H9 (cell line): ENCODE measurements at regions not wholly inside any gene's neighbourhood (a gene's known extent, or its start where the extent isn't known, plus 50 kb on each side); places are given as distances from the start of the nearest gene placed in this dataset.

Experiments used
- DNase-seq: peaks from one replicate; pipeline ENCODE4 v3.0.0-alpha.2; 2017
- H2AFZ ChIP-seq: one replicate; pipeline ENCODE4 v1.6.1; 2013; ENCODE audit warnings: mild to moderate bottlenecking, low read length, control low read depth, moderate library complexity
- H2AK5ac ChIP-seq: 2 replicates; pipeline ENCODE4 v1.6.1; 2013; ENCODE audit warnings: low read length, control low read depth, mixed read lengths; ENCODE audit not compliant: insufficient read length
- H2BK120ac ChIP-seq: one replicate; pipeline ENCODE4 v1.6.1; 2013; ENCODE audit warnings: low read depth, mild to moderate bottlenecking, low read length, control low read depth, inconsistent platforms; ENCODE audit not compliant: poor library complexity, severe bottlenecking
- H2BK12ac ChIP-seq: 2 replicates; pipeline ENCODE4 v1.6.1; 2013; ENCODE audit warnings: low read length, control low read depth, mixed read lengths, low read depth; ENCODE audit not compliant: insufficient read length
- H2BK15ac ChIP-seq: 2 replicates; pipeline ENCODE4 v1.6.1; 2013; ENCODE audit warnings: low read depth, low read length, control low read depth
- H2BK20ac ChIP-seq: one replicate; pipeline ENCODE4 v1.6.1; 2013; ENCODE audit warnings: low read depth, mild to moderate bottlenecking, low read length, control low read depth, inconsistent platforms; ENCODE audit not compliant: poor library complexity, severe bottlenecking
- H2BK5ac ChIP-seq: 2 replicates; pipeline ENCODE4 v1.6.1; 2013; ENCODE audit warnings: low read length, control low read depth, mixed read lengths; ENCODE audit not compliant: insufficient read length
- H3K14ac ChIP-seq: 2 replicates; pipeline ENCODE4 v1.6.1; 2013; ENCODE audit warnings: low read length, control low read depth; ENCODE audit not compliant: insufficient read depth
- H3K18ac ChIP-seq: 2 replicates; pipeline ENCODE4 v1.6.1; 2013; ENCODE audit warnings: low read depth, mild to moderate bottlenecking, mixed read lengths, low read length, control low read depth; ENCODE audit not compliant: insufficient read length
- H3K23ac ChIP-seq: 2 replicates; pipeline ENCODE4 v1.6.1; 2013; ENCODE audit warnings: low read length, control low read depth, mixed read lengths, low read depth; ENCODE audit not compliant: insufficient read length
- H3K23me2 ChIP-seq: 2 replicates; pipeline ENCODE4 v1.6.1; 2013; ENCODE audit warnings: low read depth, mild to moderate bottlenecking, mixed read lengths, low read length, control low read depth; ENCODE audit not compliant: insufficient read length, poor library complexity, severe bottlenecking
- H3K27ac ChIP-seq: 2 replicates; pipeline ENCODE4 v1.5.1; 2013; ENCODE audit warnings: low read length, control low read depth, mixed read lengths, low read depth; ENCODE audit not compliant: insufficient read length
- H3K27me3 ChIP-seq: 2 replicates; pipeline ENCODE4 v1.6.1; 2013; ENCODE audit warnings: low read length, control low read depth, inconsistent platforms; ENCODE audit not compliant: insufficient read depth
- H3K4ac ChIP-seq: 2 replicates; pipeline ENCODE4 v1.6.1; 2013; ENCODE audit warnings: low read depth, mild to moderate bottlenecking, control low read depth, inconsistent platforms, low read length, moderate library complexity
- H3K4me1 ChIP-seq: 2 replicates; pipeline ENCODE4 v1.6.1; 2013; ENCODE audit warnings: low read length, control low read depth, inconsistent platforms; ENCODE audit not compliant: insufficient read depth
- H3K4me2 ChIP-seq: 2 replicates; pipeline ENCODE4 v1.6.1; 2013; ENCODE audit warnings: low read length, control low read depth, mixed read lengths; ENCODE audit not compliant: insufficient read length, insufficient read depth
- H3K56ac ChIP-seq: 2 replicates; pipeline ENCODE4 v1.6.1; 2013; ENCODE audit warnings: low read depth, mild to moderate bottlenecking, mixed read lengths, low read length, control low read depth; ENCODE audit not compliant: insufficient read length
- H3K79me1 ChIP-seq: 2 replicates; pipeline ENCODE4 v1.6.1; 2013; ENCODE audit warnings: low read depth, mild to moderate bottlenecking, moderate library complexity, low read length, control low read depth, inconsistent platforms; ENCODE audit not compliant: insufficient read depth, poor library complexity, severe bottlenecking
- H3K79me2 ChIP-seq: 2 replicates; pipeline ENCODE4 v1.6.1; 2013; ENCODE audit warnings: low read length, control low read depth, inconsistent platforms; ENCODE audit not compliant: insufficient read depth
- H3K9ac ChIP-seq: 2 replicates; pipeline ENCODE4 v1.6.1; 2013; ENCODE audit warnings: low read length, control low read depth, mixed read lengths; ENCODE audit not compliant: insufficient read length; ENCODE audit errors: extremely low read depth
- H3K9me3 ChIP-seq: one replicate; pipeline ENCODE4 v1.6.1; 2013; ENCODE audit warnings: low read depth, low read length, inconsistent platforms; ENCODE audit not compliant: control insufficient read depth
- H3T11ph ChIP-seq: one replicate; pipeline ENCODE4 v1.6.1; 2013; ENCODE audit warnings: mild to moderate bottlenecking, low read length, control low read depth, inconsistent platforms
- H4K20me1 ChIP-seq: one replicate; pipeline ENCODE4 v1.6.1; 2013; ENCODE audit not compliant: control insufficient read depth, insufficient read length, insufficient read depth
- H4K5ac ChIP-seq: 2 replicates; pipeline ENCODE4 v1.6.1; 2013; ENCODE audit warnings: low read depth, mild to moderate bottlenecking, mixed read lengths, low read length, control low read depth; ENCODE audit not compliant: insufficient read length
- H4K8ac ChIP-seq: replicated peaks from 2 replicates; pipeline ENCODE4 v1.6.1; 2013; ENCODE audit warnings: low read length, control low read depth, mixed read lengths, low read depth; ENCODE audit not compliant: insufficient read length
- H4K91ac ChIP-seq: 2 replicates; pipeline ENCODE4 v1.6.1; 2013; ENCODE audit warnings: low read depth, mild to moderate bottlenecking, moderate library complexity, mixed read lengths, low read length, control low read depth; ENCODE audit not compliant: insufficient read length
- H3K27ac Mint-ChIP-seq, 3 experiments: 2 replicates in 2 of 3; 3 replicates in 1 of 3; pipeline ENCODE4 v1.8.0; 2020 to 2021; ENCODE audit warnings: mixed read lengths in 3 of 3, mild to moderate bottlenecking in 1 of 3, moderate library complexity in 1 of 3
- H3K27me3 Mint-ChIP-seq: 2 replicates; pipeline ENCODE4 v1.8.0; 2021; ENCODE audit warnings: low read depth, mild to moderate bottlenecking, moderate library complexity, mixed read lengths
- H3K36me3 Mint-ChIP-seq, 3 experiments: 2 replicates in 2 of 3; 3 replicates in 1 of 3; pipeline ENCODE4 v1.8.0; 2020 to 2021; ENCODE audit warnings: low read depth in 3 of 3, mixed read lengths in 3 of 3; ENCODE audit not compliant: insufficient read depth in 1 of 3
- H3K4me1 Mint-ChIP-seq, 2 experiments: 2 replicates each; pipeline ENCODE4 v1.8.0; 2020; ENCODE audit warnings: mixed read lengths in 2 of 2
- H3K4me3 Mint-ChIP-seq, 2 experiments: 2 replicates in 1 of 2; 3 replicates in 1 of 2; pipeline ENCODE4 v1.8.0; 2020 to 2021; ENCODE audit warnings: mild to moderate bottlenecking in 2 of 2, mixed read lengths in 2 of 2, moderate library complexity in 1 of 2
- H3K9me3 Mint-ChIP-seq, 2 experiments: 2 replicates in 1 of 2; 3 replicates in 1 of 2; pipeline ENCODE4 v1.8.0; 2020; ENCODE audit warnings: mild to moderate bottlenecking in 2 of 2, mixed read lengths in 2 of 2, moderate library complexity in 1 of 2
- CTCF ChIP-seq: fragments of 200-600 bp; sonication (generic); conservative IDR thresholded peaks from 3 replicates; pipeline ENCODE4 v1.8.0; 2021; ENCODE audit warnings: antibody characterized with exemption, mild to moderate bottlenecking
- WGBS: extraction: QIAGEN DNeasy Blood & Tissue Kit; methylation state at CpG from one replicate; pipeline ENCODE4 v1.1.7; 2013; ENCODE audit warnings: missing lambda C conversion rate, low lambda C conversion rate, mixed read lengths; ENCODE audit not compliant: insufficient read length; ENCODE audit errors: extremely low coverage; 5-methylcytosine and 5-hydroxymethylcytosine counted together

DNA sequence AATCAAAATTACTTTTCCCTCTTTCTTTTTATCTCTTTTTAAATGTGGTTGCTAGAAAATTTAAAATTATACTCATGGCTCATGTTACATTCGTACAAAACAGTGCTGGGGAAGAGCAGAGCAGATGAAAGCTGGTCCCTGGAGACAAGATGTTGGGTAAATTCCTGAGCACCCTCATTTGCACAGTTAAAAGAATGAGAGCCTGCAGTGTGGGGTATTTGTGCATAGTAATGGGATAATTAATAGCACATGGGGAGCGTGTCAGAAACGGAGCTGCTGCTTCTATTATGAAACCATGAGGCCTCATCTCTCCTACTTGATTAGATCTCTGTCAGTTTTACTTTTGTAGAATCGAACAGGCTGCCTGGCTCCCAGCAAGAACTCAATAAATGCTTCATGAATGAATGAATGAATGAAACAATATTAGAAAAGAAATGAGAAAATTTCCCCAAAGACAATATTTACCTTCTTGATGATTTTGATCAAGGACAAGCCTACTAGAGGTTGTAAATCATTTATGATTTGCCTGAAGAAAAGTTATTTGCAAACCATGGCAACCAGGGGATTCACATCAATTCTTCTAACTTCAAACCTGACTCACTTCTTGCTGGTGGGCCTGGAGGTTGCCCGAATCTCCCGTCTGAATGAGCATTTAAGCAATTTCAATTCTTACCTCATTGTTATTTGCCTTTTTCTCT lies 177.2 kb upstream of the TUT7 start:
- Histone ChIP-seq H3K23ac (no peak overlapping the region), H4K20me1 (no peaks in the 10 kb centered on the region), H2BK120ac (no peak overlapping the region), H3K79me1 (no peaks in the 10 kb centered on the region), H3K18ac (no peak overlapping the region), H3K23me2 (no peaks in the 10 kb centered on the region), H3T11ph (no peak overlapping the region), H3K27ac (no peak overlapping the region), H3K14ac (no peak overlapping the region), H3K27me3 (no peaks in the 10 kb centered on the region), H3K79me2 (no peaks in the 10 kb centered on the region), H4K91ac (no peak overlapping the region), H2BK5ac (no peak overlapping the region), H2BK20ac (no peak overlapping the region), H2AK5ac (no peak overlapping the region), H2BK15ac (no peak overlapping the region), H3K4me2 (no peak overlapping the region), H2BK12ac (no peak overlapping the region), H3K9ac (no peak overlapping the region), H4K8ac (no peak overlapping the region), H3K56ac (no peak overlapping the region), H2AFZ (no peak overlapping the region), H3K9me3 (no peaks in the 10 kb centered on the region), H4K5ac (no peak overlapping the region), H3K4me1 (no peaks in the 10 kb centered on the region; the same call in 1 of the 2 replicates), H3K4ac (no peak overlapping the region)
- no peak for TF ChIP-seq CTCF
- no peak overlapping the region for H3K4me3 Mint-ChIP-seq
- peaks cover 0 to 2% (median 0%) of the 10 kb centered on the region in 3 experiments; a peak in 1 of 7 replicates for H3K36me3 Mint-ChIP-seq
- DNase-seq = no peak
- peaks cover 2% of the 10 kb centered on the region; the same call in 1 of the 2 replicates for H3K27me3 Mint-ChIP-seq
- peaks cover 12 to 18% of the 10 kb centered on the region in 2 experiments for H3K4me1 Mint-ChIP-seq
- H3K27ac Mint-ChIP-seq = peak overlapping the region in 1 of 3 experiments; percentile 53; a peak in 1 of 7 replicates
- H3K9me3 Mint-ChIP-seq = peaks cover 0 to 5% of the 10 kb centered on the region in 2 experiments; a peak in 4 of 5 replicates
- WGBS = no CpG with 5 or more reads among the region's 6 CpGs
